PC-9 (cell line): ENCODE measurements at regions not wholly inside any gene's neighbourhood (a gene's known extent, or its start where the extent isn't known, plus 50 kb on each side); places are given as distances from the start of the nearest gene placed in this dataset.
"Not testable (repeated sequence)": the region's sequence is repeated elsewhere in the genome, so short reads cannot be mapped to it uniquely, and the experiment has no call there.

Experiments used
- BruUV-seq: library from RNA; stranded (reverse); fragments of 400-500 nt; replicated peaks from 2 replicates; lab custom pipeline; 2021; lab: Mats Ljungman, UMichigan
- CTCF ChIA-PET: fragments of 300-600 bp; sonication (Branson Sonifier 250); formaldehyde crosslinking; loops from one replicate; lab custom pipeline; 2022; ENCODE audit warnings: antibody characterized with exemption; lab: Charles Lee
- POLR2A ChIA-PET: fragments of 300-600 bp; sonication (Branson Sonifier 250); formaldehyde crosslinking; loops from one replicate; lab custom pipeline; 2022; ENCODE audit warnings: antibody characterized with exemption; ENCODE audit not compliant: unreplicated experiment; lab: Charles Lee
- DNase-seq, 2 experiments: peaks; one replicate each; pipeline versions ENCODE4 v3.0.0 to v3.0.0-alpha.2; 2015 to 2022; ENCODE audit warnings: mixed read lengths in 1 of 2
- H2AFZ ChIP-seq: fragments of 200-600 bp; sonication (generic); 2 replicates; pipeline ENCODE4 v1.8.1; 2017; ENCODE audit warnings: antibody characterized with exemption
- H3F3A ChIP-seq: fragments of 200-600 bp; sonication (generic); 2 replicates; pipeline ENCODE4 v1.8.1; 2017; ENCODE audit warnings: antibody characterized with exemption, mild to moderate bottlenecking, low read depth; ENCODE audit not compliant: insufficient read depth
- H3K27ac ChIP-seq: fragments of 200-600 bp; sonication (generic); 2 replicates; pipeline ENCODE4 v1.6.1; 2016; ENCODE audit warnings: mixed run types
- H3K27me3 ChIP-seq: fragments of 200-600 bp; sonication (generic); 2 replicates; pipeline ENCODE4 v1.6.1; 2016; ENCODE audit warnings: low read depth, mixed run types; ENCODE audit not compliant: insufficient read depth
- H3K36me3 ChIP-seq: fragments of 200-600 bp; sonication (generic); 2 replicates; pipeline ENCODE4 v1.6.1; 2016; ENCODE audit warnings: low read depth, mixed run types
- H3K4me1 ChIP-seq: fragments of 200-600 bp; sonication (generic); replicated peaks from 2 replicates; pipeline ENCODE4 v1.6.1; 2016; ENCODE audit warnings: mixed run types; ENCODE audit not compliant: insufficient read depth
- H3K4me2 ChIP-seq: fragments of 200-600 bp; sonication (generic); 2 replicates; pipeline ENCODE4 v1.6.1; 2017; ENCODE audit warnings: mixed run types
- H3K4me3 ChIP-seq: fragments of 200-600 bp; sonication (generic); 2 replicates; pipeline ENCODE4 v1.6.1; 2016; ENCODE audit warnings: mixed run types
- H3K79me2 ChIP-seq: fragments of 200-600 bp; sonication (generic); 2 replicates; pipeline ENCODE4 v1.6.1; 2017; ENCODE audit warnings: low read depth, mixed run types
- H3K9me2 ChIP-seq: fragments of 200-600 bp; sonication (generic); 2 replicates; pipeline ENCODE4 v1.8.1; 2017; ENCODE audit warnings: mild to moderate bottlenecking; ENCODE audit not compliant: insufficient read depth
- H3K9me3 ChIP-seq: fragments of 200-600 bp; sonication (generic); 2 replicates; pipeline ENCODE4 v1.8.1; 2016; ENCODE audit warnings: low read depth; ENCODE audit not compliant: insufficient read depth
- H4K20me1 ChIP-seq: fragments of 200-600 bp; sonication (generic); 2 replicates; pipeline ENCODE4 v1.8.1; 2017; ENCODE audit not compliant: insufficient read depth
- EZH2 ChIP-seq: fragments of 200-600 bp; sonication (generic); IDR thresholded peaks from 2 replicates; pipeline ENCODE4 v1.8.0; 2017; ENCODE audit warnings: antibody characterized with exemption, low read depth
- intact Hi-C: fragments of 100-400 bp; cut with micrococcal nuclease; formaldehyde crosslinking; loops from one replicate; pipeline ENCODE4 v1.10.0; 2022; ENCODE audit not compliant: unreplicated experiment
- TF ChIP-seq, protein P1 (sequence below): fragments of 200-600 bp; sonication (generic); conservative IDR thresholded peaks from 2 replicates; pipeline ENCODE4 v1.6.1; 2017; ENCODE audit warnings: mixed run types, antibody characterized with exemption, mild to moderate bottlenecking, moderate library complexity

DNA sequence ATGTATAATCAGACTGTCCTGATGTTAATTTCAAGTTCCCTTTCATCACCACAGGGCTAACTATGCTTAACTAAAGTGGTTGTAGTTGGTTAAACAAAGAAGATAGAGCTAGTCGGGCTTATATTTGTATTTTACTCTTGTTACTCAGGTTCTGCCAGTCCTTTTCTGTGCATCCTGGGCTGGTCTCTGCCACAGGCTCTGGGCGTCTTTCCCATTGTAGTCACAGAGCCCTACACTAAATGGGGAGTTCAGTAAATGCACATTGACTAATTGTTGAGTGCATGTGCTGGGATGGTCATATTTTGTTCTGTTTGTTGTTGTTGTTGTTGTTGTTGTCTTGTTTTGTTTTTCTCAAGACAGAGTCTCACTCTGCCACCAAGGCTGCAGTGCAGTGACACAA, 125.4 kb upstream of the PGR start:
- ChIA-PET POLR2A (no interaction called here), CTCF (no interaction called here)
- TF ChIP-seq, protein P1, sequence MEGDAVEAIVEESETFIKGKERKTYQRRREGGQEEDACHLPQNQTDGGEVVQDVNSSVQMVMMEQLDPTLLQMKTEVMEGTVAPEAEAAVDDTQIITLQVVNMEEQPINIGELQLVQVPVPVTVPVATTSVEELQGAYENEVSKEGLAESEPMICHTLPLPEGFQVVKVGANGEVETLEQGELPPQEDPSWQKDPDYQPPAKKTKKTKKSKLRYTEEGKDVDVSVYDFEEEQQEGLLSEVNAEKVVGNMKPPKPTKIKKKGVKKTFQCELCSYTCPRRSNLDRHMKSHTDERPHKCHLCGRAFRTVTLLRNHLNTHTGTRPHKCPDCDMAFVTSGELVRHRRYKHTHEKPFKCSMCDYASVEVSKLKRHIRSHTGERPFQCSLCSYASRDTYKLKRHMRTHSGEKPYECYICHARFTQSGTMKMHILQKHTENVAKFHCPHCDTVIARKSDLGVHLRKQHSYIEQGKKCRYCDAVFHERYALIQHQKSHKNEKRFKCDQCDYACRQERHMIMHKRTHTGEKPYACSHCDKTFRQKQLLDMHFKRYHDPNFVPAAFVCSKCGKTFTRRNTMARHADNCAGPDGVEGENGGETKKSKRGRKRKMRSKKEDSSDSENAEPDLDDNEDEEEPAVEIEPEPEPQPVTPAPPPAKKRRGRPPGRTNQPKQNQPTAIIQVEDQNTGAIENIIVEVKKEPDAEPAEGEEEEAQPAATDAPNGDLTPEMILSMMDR = no peak
- H3K36me3 ChIP-seq = no peaks in the 10 kb centered on the region
- H3K4me3 ChIP-seq = no peak overlapping the region
- H3F3A ChIP-seq = no peaks in the 10 kb centered on the region
- no peak overlapping the region for H2AFZ ChIP-seq
- H3K27me3 ChIP-seq = no peaks in the 10 kb centered on the region
- no peak overlapping the region for H3K27ac ChIP-seq
- BruUV-seq = no TSS peak
- H3K9me2 ChIP-seq = no peaks in the 10 kb centered on the region
- no peaks in the 10 kb centered on the region for H4K20me1 ChIP-seq
- H3K9me3 ChIP-seq = no peaks in the 10 kb centered on the region
- no peaks in the 10 kb centered on the region for H3K79me2 ChIP-seq
- no peaks in the 10 kb centered on the region for H3K4me1 ChIP-seq
- no peak overlapping the region for H3K4me2 ChIP-seq
- no peak for DNase-seq
- intact Hi-C loops = no loop called here

DNA sequence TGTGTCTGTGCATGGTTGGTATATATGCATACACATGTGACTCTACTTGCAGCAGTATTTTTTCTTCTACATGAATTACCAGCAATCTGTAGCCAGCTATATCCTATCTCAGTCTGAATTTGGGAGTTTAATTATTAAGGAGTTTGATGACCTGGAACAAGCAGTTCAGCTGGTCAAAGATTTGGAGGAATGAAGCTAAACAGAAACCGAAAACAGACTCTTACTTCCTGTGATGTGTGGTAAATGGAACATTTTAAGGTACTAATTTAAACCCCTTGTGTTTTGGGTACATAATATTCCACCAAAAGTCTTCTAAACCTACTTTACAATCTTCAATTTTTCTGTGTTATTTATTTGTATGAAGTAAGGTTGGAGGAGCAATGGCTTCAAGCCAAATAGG, 124.4 kb upstream of the PGR start:
- TF ChIP-seq, protein P1 = no peak
- no peak for TF ChIP-seq EZH2
- H3K9me3 ChIP-seq = no peaks in the 10 kb centered on the region
- no peaks in the 10 kb centered on the region for H3K79me2 ChIP-seq
- no peak overlapping the region for H3K27ac ChIP-seq
- H3K4me1 ChIP-seq = no peaks in the 10 kb centered on the region
- H3F3A ChIP-seq = no peaks in the 10 kb centered on the region
- no peak for DNase-seq
- no peaks in the 10 kb centered on the region for H3K27me3 ChIP-seq
- H3K9me2 ChIP-seq = no peaks in the 10 kb centered on the region
- ChIA-PET POLR2A (no interaction called here), CTCF (no interaction called here)
- H3K4me3 ChIP-seq = no peak overlapping the region
- no peaks in the 10 kb centered on the region for H4K20me1 ChIP-seq
- no TSS peak for BruUV-seq
- H3K36me3 ChIP-seq = no peaks in the 10 kb centered on the region
- no peak overlapping the region for H2AFZ ChIP-seq
- intact Hi-C loops = no loop called here
- H3K4me2 ChIP-seq = no peak overlapping the region

DNA sequence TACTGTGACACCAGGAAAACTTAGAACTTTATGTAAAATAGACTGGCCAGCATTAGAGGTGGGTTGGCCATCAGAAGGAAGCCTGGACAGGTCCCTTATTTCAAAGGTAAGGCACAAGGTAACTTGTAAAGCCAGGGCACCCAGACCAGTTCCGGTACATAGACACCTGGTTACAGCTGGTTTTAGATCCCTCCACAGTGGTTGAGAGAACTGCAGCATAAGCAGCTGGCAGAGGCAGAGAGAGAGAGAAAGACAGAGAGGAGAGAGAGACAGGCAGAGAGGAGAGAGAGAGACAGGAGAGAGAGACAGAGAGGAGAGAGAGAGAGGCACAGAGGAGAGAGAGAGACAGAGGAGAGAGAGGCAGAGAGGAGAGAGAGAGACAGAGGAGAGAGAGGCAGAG, 116.0 kb upstream of the PGR start:
- H3K9me2 ChIP-seq, H3K9me3 ChIP-seq, H3K27me3 ChIP-seq, H2AFZ ChIP-seq, H3K79me2 ChIP-seq, H3K27ac ChIP-seq, H3K4me1 ChIP-seq, H3K4me3 ChIP-seq, H3K4me2 ChIP-seq, DNase-seq, H3K36me3 ChIP-seq, CTCF ChIA-PET, H4K20me1 ChIP-seq, intact Hi-C loops, BruUV-seq, POLR2A ChIA-PET, H3F3A ChIP-seq: not testable (repeated sequence)

DNA sequence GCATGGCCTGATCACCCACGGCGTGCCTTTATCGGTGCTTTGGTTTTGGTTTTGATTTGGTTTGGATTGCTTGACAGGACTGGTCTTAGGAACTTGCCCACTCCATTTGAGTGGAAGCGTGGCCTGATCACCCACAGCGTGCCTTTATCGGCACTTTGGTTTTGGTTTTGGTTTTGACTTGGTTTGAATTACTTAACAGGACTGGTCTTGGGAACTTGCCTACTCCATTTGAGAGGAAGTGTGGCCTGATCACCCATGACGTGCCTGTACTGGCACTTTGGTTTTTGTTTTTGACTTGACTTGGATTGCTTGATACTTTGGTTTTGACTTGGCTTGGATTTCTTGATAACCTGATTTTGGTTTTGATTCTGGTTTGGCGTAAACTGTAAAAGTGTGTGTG, 115.5 kb upstream of the PGR start:
- H4K20me1 ChIP-seq, H3K9me2 ChIP-seq, BruUV-seq, H3K79me2 ChIP-seq, H2AFZ ChIP-seq, CTCF ChIA-PET, H3K4me1 ChIP-seq, DNase-seq, H3K4me3 ChIP-seq, intact Hi-C loops, H3K27ac ChIP-seq, H3K27me3 ChIP-seq, POLR2A ChIA-PET, H3K4me2 ChIP-seq, H3F3A ChIP-seq, H3K36me3 ChIP-seq, H3K9me3 ChIP-seq: not testable (repeated sequence)
